GM10266 (cell line): ENCODE measurements at regions not wholly inside any gene's neighbourhood (a gene's known extent, or its start where the extent isn't known, plus 50 kb on each side); places are given as distances from the start of the nearest gene placed in this dataset.

Experiments used
- DNase-seq: peaks from one replicate; pipeline ENCODE4 v3.0.0; 2012; ENCODE audit errors: extremely low spot score
- TF ChIP-seq, protein P1 (sequence below): IDR thresholded peaks from 2 replicates; pipeline ENCODE4 v1.5.1; 2012; ENCODE audit warnings: mild to moderate bottlenecking, low read depth; ENCODE audit not compliant: control insufficient read depth, insufficient read depth; ENCODE audit errors: missing control alignments

DNA sequence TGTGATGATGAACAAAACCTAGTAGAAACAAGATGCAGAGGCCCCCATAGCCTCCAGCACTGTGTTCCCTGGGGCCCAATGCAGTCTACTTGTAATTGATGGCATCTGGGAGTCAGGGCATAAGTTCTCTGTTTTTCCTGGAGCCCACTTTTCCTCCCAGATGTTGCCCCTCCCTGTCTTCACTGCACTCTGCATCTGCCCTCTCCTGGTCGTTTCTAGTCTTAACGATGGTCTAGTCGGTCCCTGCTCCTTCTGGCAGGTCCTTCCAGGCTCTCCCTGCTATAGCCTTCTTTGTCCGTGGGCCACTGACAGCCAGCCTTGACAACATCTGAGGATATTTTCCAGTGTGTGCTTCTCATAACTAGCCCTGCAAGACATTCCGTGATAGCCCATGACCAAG is 208.3 kb downstream of the GXYLT1 start:
- TF ChIP-seq, protein P1, sequence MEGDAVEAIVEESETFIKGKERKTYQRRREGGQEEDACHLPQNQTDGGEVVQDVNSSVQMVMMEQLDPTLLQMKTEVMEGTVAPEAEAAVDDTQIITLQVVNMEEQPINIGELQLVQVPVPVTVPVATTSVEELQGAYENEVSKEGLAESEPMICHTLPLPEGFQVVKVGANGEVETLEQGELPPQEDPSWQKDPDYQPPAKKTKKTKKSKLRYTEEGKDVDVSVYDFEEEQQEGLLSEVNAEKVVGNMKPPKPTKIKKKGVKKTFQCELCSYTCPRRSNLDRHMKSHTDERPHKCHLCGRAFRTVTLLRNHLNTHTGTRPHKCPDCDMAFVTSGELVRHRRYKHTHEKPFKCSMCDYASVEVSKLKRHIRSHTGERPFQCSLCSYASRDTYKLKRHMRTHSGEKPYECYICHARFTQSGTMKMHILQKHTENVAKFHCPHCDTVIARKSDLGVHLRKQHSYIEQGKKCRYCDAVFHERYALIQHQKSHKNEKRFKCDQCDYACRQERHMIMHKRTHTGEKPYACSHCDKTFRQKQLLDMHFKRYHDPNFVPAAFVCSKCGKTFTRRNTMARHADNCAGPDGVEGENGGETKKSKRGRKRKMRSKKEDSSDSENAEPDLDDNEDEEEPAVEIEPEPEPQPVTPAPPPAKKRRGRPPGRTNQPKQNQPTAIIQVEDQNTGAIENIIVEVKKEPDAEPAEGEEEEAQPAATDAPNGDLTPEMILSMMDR, result no peak
- DNase-seq, result no peak

DNA sequence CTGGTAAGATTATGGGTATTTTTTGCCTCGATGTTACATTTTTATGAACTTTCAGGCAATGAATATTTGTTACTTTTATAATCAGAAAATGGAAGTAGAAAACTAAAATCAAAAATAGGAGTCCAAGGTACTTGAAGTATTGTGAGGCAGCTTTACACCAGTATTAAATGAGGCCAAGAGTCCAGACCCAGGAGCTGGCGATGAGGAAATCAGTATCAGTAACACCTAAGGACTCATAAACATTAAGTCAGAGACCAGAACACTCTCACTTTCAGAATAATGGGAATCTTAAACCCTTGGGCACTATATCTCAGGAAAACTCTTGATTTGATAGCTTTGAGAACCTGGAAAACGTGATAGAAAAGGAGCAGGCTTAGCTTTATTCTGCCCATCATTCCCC is 208.8 kb downstream of the GXYLT1 start:
- no peak for DNase-seq
- TF ChIP-seq, protein P1, result no peak

DNA sequence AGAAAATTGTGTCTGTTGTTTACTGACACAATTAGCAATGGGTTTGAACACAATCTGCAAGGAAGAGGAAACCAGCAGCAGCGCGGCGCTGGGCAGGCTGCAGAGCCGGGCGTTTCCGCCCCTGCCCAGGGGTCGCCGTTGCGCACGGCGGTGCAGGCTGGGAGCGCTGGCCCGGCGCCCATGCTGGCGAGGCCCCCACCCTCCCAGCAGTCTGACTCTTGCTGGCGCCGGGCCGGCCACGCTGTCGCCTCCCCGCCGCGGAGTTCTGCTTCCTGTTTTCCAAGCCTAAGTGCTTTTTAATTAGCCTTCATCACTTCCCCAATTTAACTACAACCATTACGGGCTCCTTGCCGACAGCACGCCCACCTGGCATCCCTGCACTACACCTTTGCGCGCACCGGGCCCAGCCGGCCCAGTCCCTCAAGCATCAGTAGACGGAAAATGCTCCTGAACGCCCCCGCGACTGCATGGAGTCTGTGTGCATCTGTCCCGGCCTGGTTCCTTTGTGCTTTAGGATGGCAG is 212.1 kb downstream of the GXYLT1 start:
- TF ChIP-seq, protein P1, result no peak
- DNase-seq, result no peak

DNA sequence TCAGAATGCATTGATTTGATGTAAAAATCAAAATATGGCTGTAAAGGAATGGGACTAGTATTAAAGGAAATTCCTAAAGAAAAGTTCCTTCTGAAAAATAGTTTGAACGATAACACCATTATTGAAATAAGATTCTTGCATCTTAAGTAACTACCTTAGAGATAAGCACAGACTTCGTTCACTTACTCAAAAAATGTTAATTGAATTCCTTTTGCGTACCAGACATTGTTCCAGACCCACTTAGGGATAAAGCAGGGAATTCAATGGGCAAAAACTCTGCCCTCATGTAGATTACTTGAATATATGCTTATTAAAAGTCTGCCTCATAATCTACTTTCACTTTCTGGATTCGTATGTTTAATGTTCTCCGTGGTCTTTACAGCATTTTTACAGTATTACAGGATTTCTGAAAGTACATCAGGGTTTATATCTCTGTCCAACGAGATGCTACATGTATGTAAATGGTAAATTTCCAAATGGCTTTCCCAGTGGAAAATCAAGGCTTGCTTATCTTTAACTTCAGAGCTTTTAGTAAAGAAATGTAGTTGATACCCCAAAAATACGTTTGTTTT is 213.7 kb downstream of the GXYLT1 start:
- TF ChIP-seq, protein P1, result no peak
- no peak for DNase-seq

DNA sequence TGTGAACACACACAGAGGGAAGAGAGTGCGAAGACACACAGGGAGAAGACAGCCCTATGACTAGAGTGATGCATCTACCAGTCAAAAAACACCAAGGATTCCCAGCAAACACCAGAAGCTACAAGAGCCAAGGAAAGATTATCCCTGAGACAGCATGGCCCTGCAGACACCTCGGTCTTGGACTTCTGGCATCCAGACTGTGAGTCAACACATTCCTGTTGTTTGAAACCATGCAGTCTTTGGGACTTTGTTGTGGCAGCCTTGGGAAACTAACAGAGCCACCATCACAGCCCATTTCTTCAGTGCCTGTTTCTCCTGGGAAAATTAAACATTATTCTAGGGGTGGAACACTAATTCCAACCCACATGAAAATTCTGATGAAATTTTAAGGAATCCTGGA is 220.6 kb downstream of the GXYLT1 start:
- DNase-seq, result no peak
- TF ChIP-seq, protein P1, result no peak

DNA sequence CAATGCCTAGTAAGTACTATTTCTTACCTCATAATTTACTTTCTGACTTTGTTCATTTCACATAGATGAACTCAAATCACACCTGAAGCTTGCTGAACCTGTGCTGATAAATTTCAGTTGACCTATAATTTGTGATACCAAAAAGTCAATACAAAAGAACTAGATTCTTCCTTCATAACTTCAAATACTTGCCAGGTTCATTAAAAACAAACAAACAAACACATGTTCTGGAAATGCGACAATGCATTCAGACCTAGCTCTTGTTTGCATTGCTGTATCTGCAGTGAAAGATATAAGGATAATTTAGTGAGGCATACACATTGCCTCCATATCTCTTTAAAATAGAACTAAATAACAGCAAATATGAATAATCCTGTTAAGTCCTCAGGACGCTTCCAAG is 221.3 kb downstream of the GXYLT1 start:
- TF ChIP-seq, protein P1, result no peak
- no peak for DNase-seq

DNA sequence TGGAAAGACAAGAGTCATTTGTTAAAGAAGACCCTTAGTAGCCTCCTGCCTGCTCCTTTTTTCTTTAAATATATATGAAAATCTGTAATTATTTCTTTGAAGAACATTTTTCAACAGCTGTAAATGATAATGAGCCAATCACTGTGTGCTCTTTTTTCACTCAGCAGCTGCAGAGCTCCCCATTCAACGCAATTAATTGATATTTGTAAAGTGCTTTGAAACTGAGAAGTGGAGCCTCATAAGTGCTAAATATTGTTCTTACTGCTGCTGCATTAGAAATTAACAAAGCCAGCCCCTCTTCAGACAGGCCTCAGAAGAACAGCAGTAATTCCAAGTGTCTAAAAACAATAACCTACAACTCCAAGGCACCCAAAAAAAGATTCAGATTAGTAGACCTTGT is 224.3 kb downstream of the GXYLT1 start:
- TF ChIP-seq, protein P1, result no peak
- no peak for DNase-seq
